Hematopoietic multipotent progenitor cell treated with erythropoietin and hydrocortisone succinate and interleukin-3 and kit ligand, for 8 days (in vitro differentiated cells): ENCODE measurements at regions not wholly inside any gene's neighbourhood (a gene's known extent, or its start where the extent isn't known, plus 50 kb on each side); places are given as distances from the start of the nearest gene placed in this dataset.

Experiments used
- DNase-seq: peaks from one replicate; pipeline ENCODE4 v3.0.0-alpha.2; 2015

- DNase-seq, result no peak
Measured at GRCh38 chr2:122858075-122858702, 1102.7 kb downstream of the TSN start.

DNA sequence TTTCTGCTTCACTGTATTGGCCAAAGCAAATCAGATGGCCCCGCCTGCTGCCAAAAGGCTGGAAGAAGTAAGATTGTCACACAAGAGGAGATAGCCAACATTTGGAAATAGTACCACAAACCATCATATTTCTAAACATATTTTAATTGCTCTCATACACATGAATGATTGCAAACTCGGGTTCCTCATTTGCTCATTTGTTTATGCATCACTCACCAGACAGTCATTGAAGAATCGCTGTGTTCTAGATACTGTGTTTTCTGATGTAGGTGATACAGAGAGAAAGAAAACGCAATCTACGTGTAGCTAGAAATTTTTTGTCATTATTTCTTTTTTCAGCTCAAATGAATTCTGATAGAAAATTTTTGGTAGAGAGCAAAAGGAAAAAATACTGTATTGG, 1103.4 kb downstream of the TSN start:
- no peak for DNase-seq

- no peak for DNase-seq
Measured at GRCh38 chr2:122859260-122859659, 1103.8 kb downstream of the TSN start.

- no peak for DNase-seq
Measured at GRCh38 chr2:122863532-122863931, 1108.1 kb downstream of the TSN start.

- DNase-seq, result no peak
Measured at GRCh38 chr2:122864728-122865127, 1109.3 kb downstream of the TSN start.

- no peak for DNase-seq
Measured at GRCh38 chr2:122866095-122866494, 1110.6 kb downstream of the TSN start.

GRCh38 chr2:122867941-122868340, 1112.5 kb downstream of the TSN start:
- DNase-seq, result no peak

DNA sequence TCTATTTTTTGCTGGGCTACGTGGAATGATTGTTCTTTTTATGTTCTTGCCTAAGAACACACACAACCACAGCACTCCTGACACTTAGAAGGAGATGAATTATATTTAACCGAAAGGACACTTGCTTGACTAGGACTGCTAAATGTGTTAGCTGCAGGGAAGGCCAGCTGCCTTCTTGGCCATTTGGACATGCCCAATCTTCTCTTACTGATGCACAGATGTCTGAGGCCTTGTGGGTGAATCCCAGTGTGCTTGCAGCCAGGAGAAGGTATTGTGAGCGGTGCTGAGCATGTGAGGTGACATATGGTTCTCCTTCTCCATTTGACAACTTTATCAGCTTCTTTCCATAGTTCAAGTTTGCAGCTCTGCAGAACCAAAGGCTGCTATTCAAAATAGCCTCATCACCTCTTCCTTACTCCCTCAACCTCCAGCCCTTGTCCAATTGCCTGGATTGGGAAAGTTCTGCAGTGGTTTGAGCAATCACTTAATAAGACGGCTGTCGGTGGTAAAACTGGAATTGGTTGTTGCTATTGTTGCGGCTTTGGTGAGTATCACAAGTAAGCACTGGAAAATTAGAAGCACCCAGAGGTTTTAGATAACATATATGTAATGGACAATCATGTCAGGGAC, 1113.3 kb downstream of the TSN start:
- DNase-seq, result no peak

GRCh38 chr2:122873951-122874350, 1118.5 kb downstream of the TSN start:
- no peak for DNase-seq

DNA sequence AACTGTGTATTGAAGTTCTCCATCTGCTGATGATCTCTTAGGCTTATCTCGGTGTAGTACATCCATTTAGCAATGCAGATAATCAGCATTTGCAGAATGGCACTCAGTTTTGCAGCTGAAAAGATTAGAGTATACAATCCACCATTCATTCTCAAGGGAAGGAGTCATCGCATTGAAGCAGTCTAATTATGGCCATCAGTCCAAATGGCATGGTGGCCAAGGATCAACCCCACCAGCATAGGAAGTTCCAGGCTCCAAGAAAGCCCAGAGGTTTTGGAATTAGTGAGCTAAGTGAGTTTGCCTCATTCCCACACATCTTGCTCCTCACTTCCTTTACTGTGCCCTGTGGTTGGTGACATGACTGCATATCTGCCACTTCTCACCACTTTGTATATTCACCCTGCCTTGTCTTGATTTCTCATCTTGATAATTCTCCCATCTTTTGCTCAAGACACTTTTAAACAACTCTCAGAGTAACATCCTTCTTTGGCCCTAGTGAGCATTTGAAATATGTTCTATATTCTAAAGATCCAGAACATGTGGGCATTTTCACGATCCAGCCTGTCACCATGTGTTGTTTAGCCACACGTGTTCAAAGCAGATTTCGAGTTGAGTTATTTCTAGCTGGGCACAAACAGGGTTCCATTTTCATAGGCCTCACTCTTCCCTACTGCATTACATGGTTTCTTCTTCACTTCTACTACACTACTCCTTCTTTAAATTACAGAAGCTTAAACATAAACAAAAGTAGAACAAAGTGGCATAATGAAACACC, 1119.8 kb downstream of the TSN start:
- DNase-seq, result no peak

DNA sequence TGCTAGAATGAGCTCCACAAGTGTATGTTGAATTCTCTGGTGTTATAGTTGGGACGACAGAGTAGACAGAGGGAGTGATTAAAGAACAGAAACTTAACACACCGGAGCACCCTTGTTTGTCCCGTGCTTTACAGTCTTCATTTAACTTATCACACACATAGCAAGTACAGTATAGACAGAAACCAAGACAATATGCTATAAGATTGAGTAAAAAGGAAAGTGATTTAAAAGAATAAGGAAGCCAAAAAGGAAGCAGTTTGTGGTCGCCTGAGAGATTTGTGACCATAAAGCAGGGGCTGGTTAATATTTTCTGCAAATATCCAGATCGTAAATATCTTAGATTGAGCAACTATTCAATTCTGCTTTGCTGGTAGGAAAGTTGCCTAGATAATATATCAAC, 1128.4 kb downstream of the TSN start:
- DNase-seq, result no peak

GRCh38 chr2:122884889-122885288, 1129.4 kb downstream of the TSN start:
- no peak for DNase-seq

DNA sequence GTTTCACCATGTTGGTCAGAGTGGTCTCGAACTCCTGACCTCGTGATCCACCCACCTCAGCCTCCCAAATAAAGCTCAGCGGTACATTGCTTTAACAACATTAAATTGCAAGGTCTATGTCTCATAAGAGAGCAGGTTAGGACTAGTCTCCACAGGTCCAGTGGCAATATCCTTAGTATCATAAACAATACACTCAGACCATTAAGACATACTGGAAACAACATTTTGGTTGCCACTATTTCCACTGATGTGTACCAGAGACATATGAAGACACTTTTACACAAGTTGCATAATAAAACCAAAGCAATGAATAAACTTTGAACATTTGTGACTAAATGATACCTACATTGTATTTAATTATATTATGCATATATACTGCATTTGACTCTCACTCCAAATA, 1130.0 kb downstream of the TSN start:
- DNase-seq, result no peak

DNA sequence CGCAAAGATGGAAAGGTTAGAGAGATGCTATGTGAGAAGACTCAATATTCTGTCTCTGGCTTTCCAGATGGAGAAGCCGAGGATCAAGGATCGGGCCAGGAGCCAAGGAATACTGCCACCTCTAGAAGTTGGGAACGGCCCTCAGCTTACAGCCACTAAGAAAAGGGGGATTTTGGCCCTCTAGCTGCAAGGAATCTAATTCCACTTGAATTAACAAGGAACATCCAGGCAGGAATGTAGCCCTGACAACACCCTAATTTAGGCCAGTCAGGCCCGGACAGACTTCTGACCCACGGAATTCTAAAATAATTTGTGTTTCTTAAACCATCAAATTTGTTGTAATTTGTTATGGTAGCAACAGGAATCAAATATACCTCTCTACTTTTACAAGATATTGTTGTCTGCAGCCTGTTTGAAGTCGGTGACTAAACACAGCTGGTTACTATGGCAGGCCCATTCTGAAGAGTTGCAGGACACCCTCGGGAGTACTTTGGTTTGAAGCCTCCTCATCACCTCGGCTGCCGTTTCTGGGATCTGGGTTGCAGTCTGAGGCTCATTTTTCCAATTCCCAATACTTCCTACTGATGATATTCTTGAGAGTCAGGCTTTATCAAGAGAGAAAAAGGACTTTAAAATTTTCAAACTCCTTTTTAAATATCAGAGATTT, 1131.2 kb downstream of the TSN start:
- DNase-seq, result no peak

- no peak for DNase-seq
Measured at GRCh38 chr2:122899614-122900013, 1125.5 kb upstream of the CNTNAP5 start.

DNA sequence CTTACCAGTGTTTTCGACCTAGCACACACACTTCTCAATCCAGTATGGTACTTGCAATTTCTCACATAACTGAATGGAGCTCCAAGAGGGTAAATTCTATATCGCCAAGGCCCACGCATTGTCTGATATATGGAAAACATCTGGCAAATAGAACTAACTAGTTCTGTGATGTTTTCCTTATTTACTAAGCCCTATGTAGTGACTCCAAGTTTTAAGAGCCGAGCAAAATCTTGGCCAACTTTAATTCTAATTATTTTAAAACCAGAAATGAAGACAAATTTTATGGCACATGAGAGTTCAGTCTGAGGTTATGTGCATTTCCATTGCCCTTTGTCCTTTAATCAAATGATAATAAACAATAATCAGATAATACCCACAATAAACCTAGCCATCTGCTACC, 1119.7 kb upstream of the CNTNAP5 start:
- DNase-seq, result no peak

DNA sequence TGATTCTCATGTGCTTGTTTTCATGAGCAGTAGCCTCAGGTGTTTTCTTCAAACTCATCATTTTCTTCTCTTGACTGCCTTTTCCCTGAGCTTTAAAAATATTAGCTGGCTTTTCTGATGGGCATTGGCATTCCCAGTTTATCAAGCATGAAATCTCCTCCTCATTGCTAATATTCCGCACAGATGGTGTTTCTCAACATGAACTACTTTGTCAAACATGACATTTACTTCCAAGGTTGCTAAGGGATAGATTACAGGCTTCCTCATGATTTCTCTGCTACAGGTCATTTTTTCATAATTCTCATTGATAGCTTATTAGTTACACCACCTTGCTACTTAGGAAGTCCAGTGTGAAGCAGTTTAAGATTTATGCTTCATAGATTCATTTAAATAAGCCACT, 1116.9 kb upstream of the CNTNAP5 start:
- DNase-seq, result no peak

DNA sequence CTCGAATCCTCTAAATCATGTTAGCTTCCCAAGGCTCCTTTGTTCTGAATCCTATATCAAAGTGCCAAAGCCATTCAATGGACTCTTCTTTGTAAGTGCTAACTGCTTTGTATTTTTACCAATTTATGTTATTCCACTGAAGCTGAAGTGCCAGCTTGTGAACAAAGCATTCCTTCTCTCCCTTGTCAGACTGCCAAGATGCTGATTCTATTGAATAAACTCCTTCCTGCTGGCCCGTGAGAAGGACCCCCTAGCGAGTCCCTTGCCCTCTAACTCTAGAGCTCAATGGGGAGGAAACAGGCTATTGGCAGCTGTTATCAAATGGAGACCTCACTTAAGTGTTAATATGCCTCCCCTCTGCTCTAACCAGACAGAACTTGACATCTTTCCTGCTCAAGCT, 1097.9 kb upstream of the CNTNAP5 start:
- no peak for DNase-seq

- no peak for DNase-seq
Measured at GRCh38 chr2:122927710-122928557, 1097.2 kb upstream of the CNTNAP5 start.

DNA sequence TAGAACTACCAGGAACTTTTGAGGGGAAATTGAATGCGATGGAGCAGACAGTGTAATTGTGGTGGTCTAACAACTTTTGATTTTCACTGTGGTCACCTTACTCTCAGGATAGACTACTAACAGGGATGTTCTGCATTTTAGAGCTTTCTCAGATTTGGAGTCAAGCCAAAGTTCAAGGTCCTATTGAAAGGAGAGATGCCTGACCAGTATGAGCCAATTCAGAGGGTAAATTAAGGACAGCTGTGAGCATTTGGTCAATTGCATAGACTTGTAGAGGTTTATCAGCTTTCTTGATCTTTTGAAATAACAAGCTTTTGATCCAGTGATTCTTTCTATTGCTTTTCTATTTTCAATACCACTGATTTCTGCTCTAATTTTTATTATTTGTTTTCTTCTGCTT, 1095.7 kb upstream of the CNTNAP5 start:
- DNase-seq, result no peak

DNA sequence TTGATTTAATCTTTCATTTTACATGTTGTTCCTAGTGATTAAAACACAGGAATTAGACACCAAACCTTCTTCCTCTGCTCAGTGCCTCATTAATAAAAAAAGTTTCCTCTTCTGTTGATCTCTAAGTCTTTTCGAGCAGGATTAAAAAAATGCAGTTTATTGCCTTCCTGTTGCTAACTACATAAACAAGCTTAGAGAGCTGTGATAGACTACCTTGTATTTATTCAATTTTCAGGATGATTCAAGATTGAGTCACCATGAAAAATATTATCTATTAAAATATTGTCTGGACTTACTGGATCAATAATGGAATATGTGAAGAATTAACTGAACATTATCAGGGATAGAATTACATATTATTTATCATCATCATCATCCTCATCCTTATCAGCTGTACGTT, 1089.6 kb upstream of the CNTNAP5 start:
- no peak for DNase-seq

DNA sequence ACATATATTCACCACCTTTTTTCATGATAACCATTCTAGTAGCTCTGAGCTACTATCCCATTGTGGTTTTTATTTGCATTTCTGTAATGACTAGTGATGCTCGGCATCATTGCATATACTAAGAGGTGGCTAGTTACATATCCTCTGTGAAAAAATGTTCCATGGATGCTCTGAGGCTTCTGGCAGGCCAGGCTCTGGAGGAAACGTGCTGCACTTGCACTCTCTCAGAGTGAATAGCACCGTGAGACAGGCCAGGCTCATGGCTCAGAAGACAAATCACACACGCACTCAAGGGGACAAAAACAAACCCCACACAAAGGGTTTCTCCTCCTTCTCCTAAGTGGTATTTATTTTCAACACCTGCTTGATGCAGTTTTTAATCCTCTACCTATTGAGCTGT, 1085.3 kb upstream of the CNTNAP5 start:
- DNase-seq, result no peak

- no peak for DNase-seq
Measured at GRCh38 chr2:122949523-122949922, 1075.6 kb upstream of the CNTNAP5 start.
